DOHH2 (cell line): ENCODE measurements at regions not wholly inside any gene's neighbourhood (a gene's known extent, or its start where the extent isn't known, plus 50 kb on each side); places are given as distances from the start of the nearest gene placed in this dataset.

Source experiments
- H3F3A ChIP-seq: fragments of 200-600 bp; sonication (generic), shearing (Covaris generic); 2 replicates; pipeline ENCODE4 v1.6.0; 2016; ENCODE audit warnings: antibody characterized with exemption, mild to moderate bottlenecking; ENCODE audit not compliant: control insufficient read depth, insufficient read depth
- H3K27ac ChIP-seq: fragments of 200-600 bp; sonication (generic); 2 replicates; pipeline ENCODE4 v1.5.1; 2014; ENCODE audit warnings: low read depth, mild to moderate bottlenecking, low read length, moderate library complexity
- H3K27me3 ChIP-seq: fragments of 200-600 bp; sonication (generic); 2 replicates; pipeline ENCODE4 v1.6.1; 2014; ENCODE audit warnings: mild to moderate bottlenecking, low read length, mixed read lengths; ENCODE audit not compliant: control insufficient read depth
- H3K36me3 ChIP-seq: fragments of 200-600 bp; sonication (generic); 2 replicates; pipeline ENCODE4 v1.6.1; 2014; ENCODE audit warnings: mild to moderate bottlenecking, low read length, moderate library complexity, mixed read lengths; ENCODE audit not compliant: control insufficient read depth
- H3K4me1 ChIP-seq: fragments of 200-600 bp; sonication (generic); 2 replicates; pipeline ENCODE4 v1.6.1; 2014; ENCODE audit warnings: mild to moderate bottlenecking, low read length, mixed read lengths; ENCODE audit not compliant: control insufficient read depth
- H3K4me2 ChIP-seq: fragments of 200-600 bp; sonication (generic); 2 replicates; pipeline ENCODE4 v1.6.0; 2014; ENCODE audit warnings: mild to moderate bottlenecking, low read length, moderate library complexity
- H3K4me3 ChIP-seq: fragments of 200-600 bp; sonication (generic); 2 replicates; pipeline ENCODE4 v1.5.1; 2014; ENCODE audit warnings: mild to moderate bottlenecking, low read length, mixed read lengths
- H3K79me2 ChIP-seq: fragments of 200-600 bp; sonication (generic); 2 replicates; pipeline ENCODE4 v1.6.1; 2014; ENCODE audit warnings: mild to moderate bottlenecking, low read length, mixed read lengths; ENCODE audit not compliant: control insufficient read depth
- H3K9me2 ChIP-seq: fragments of 200-600 bp; sonication (generic); replicated peaks from 2 replicates; pipeline ENCODE4 v1.6.1; 2014; ENCODE audit warnings: mild to moderate bottlenecking, low read length, mixed read lengths; ENCODE audit not compliant: control insufficient read depth
- H3K9me3 ChIP-seq: fragments of 200-600 bp; sonication (generic); 2 replicates; pipeline ENCODE4 v1.6.1; 2014; ENCODE audit warnings: antibody characterized with exemption, low read length, mixed read lengths; ENCODE audit not compliant: control insufficient read depth, insufficient read depth
- H4K20me1 ChIP-seq: fragments of 200-600 bp; sonication (generic); 2 replicates; pipeline ENCODE4 v1.6.0; 2014; ENCODE audit warnings: low read depth, mild to moderate bottlenecking, antibody characterized with exemption, low read length, moderate library complexity; ENCODE audit not compliant: control insufficient read depth, insufficient read depth
- EZH2phosphoT487 ChIP-seq: fragments of 200-600 bp; sonication (generic); IDR thresholded peaks from 2 replicates; pipeline ENCODE4 v1.6.1; 2017; ENCODE audit warnings: borderline replicate concordance, mild to moderate bottlenecking, antibody characterized with exemption, low read length, moderate library complexity, mixed read lengths
- TF ChIP-seq, protein P1 (sequence below): fragments of 200-600 bp; sonication (generic); IDR thresholded peaks from one replicate; pipeline ENCODE4 v1.5.1; 2014; ENCODE audit warnings: antibody characterized with exemption, mild to moderate bottlenecking, low read depth, low read length; ENCODE audit not compliant: poor library complexity, severe bottlenecking

DNA sequence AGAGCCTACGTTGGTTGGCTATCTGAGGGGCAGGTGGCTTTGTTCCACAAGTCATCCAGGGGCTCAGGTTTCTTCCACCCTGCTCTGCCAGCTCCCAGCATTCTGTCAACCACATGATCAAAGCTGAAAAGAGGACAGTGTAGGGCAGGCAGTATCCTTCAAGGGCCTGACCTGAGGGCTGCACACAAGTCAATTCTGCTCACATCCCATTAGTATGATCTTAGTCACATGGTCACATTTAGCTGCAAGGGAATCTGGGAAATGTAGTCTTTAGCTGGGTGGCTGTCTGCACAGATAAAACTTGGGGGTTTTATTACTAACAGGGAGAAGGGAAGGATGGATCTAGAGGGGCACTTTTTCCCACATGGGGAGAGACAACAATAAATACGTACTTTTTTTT, 97.3 kb downstream of the SALL1 start:
- no peak overlapping the region for H3K4me2 ChIP-seq
- TF ChIP-seq EZH2phosphoT487: no peak
- TF ChIP-seq, protein P1, sequence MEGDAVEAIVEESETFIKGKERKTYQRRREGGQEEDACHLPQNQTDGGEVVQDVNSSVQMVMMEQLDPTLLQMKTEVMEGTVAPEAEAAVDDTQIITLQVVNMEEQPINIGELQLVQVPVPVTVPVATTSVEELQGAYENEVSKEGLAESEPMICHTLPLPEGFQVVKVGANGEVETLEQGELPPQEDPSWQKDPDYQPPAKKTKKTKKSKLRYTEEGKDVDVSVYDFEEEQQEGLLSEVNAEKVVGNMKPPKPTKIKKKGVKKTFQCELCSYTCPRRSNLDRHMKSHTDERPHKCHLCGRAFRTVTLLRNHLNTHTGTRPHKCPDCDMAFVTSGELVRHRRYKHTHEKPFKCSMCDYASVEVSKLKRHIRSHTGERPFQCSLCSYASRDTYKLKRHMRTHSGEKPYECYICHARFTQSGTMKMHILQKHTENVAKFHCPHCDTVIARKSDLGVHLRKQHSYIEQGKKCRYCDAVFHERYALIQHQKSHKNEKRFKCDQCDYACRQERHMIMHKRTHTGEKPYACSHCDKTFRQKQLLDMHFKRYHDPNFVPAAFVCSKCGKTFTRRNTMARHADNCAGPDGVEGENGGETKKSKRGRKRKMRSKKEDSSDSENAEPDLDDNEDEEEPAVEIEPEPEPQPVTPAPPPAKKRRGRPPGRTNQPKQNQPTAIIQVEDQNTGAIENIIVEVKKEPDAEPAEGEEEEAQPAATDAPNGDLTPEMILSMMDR: no peak

GRCh38 chr16:51051671-51052070, 99.4 kb downstream of the SALL1 start:
- Histone ChIP-seq H3K36me3 (no peaks in the 10 kb centered on the region), H3K27ac (no peak overlapping the region), H3K4me3 (no peak overlapping the region), H3K79me2 (no peaks in the 10 kb centered on the region), H4K20me1 (no peaks in the 10 kb centered on the region), H3K27me3 (no peaks in the 10 kb centered on the region), H3K9me2 (no peaks in the 10 kb centered on the region), H3K4me1 (no peaks in the 10 kb centered on the region), H3F3A (no peaks in the 10 kb centered on the region), H3K4me2 (no peak overlapping the region), H3K9me3 (no peaks in the 10 kb centered on the region)
- TF ChIP-seq EZH2phosphoT487: no peak
- TF ChIP-seq, protein P1: no peak

More for the DNA sequence above, 97.3 kb downstream of the SALL1 start:
- no peaks in the 10 kb centered on the region for H3K9me3 ChIP-seq
- H3K36me3 ChIP-seq: no peaks in the 10 kb centered on the region
- no peaks in the 10 kb centered on the region for H3F3A ChIP-seq
- H3K27me3 ChIP-seq: no peaks in the 10 kb centered on the region
- no peaks in the 10 kb centered on the region for H3K79me2 ChIP-seq
- no peak overlapping the region for H3K27ac ChIP-seq
- H3K4me3 ChIP-seq: no peak overlapping the region
- H3K4me1 ChIP-seq: no peaks in the 10 kb centered on the region
- H4K20me1 ChIP-seq: no peaks in the 10 kb centered on the region
- no peaks in the 10 kb centered on the region for H3K9me2 ChIP-seq

DNA sequence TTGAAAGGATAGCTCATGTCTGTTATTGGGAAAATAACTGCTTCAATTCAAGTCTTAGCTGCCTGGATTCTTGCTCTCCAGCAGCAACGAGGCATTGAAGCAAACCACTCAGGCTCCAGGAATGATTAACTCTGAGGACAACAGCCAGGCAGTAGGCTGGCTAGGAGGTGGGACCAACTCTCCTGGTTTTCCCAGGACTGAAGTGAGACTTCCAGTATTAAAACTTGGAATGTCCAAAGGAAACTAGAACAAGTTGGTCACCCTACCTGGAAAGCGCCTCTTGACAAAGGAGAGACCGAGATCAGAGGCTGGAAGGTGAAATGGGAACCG, 100.7 kb downstream of the SALL1 start:
- no peaks in the 10 kb centered on the region for H3K27me3 ChIP-seq
- H3K27ac ChIP-seq: no peak overlapping the region
- H3K9me2 ChIP-seq: no peaks in the 10 kb centered on the region
- TF ChIP-seq EZH2phosphoT487: no peak
- TF ChIP-seq, protein P1: no peak
- no peak overlapping the region for H3K4me2 ChIP-seq
- no peaks in the 10 kb centered on the region for H3K9me3 ChIP-seq
- no peaks in the 10 kb centered on the region for H3K4me1 ChIP-seq
- no peaks in the 10 kb centered on the region for H3K79me2 ChIP-seq
- no peaks in the 10 kb centered on the region for H3F3A ChIP-seq
- no peak overlapping the region for H3K4me3 ChIP-seq
- no peaks in the 10 kb centered on the region for H3K36me3 ChIP-seq
- H4K20me1 ChIP-seq: no peaks in the 10 kb centered on the region
